ENCODE measurements at regions not wholly inside any gene's neighbourhood (a gene's known extent, or its start where the extent isn't known, plus 50 kb on each side); places are given as distances from the start of the nearest gene placed in this dataset.
"Not testable (repeated sequence)": the region's sequence is repeated elsewhere in the genome, so short reads cannot be mapped to it uniquely, and the experiment has no call there.

DNA sequence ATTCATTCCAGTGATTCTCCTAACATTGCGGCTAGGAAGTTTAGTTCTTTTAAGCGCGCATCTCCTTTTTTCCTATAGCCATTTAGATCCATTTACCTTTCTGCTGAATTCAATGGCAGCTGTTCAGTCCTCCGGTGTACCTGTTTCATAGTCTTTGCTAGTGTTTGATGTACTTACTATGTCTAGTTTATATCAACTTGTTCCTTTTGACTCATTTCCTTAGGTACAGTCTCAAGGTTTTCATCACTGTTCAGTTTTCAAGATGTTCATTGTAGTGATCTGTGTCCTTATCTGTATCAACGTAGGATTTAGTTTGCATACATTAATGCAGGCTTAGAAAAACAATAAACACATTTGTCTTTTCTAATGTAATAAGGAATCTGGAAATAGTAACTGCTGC is 59.0 kb upstream of the MBNL1 start:
- no peak for ATAC-seq
- H3K4me3 ChIP-seq: no peak overlapping the region
- H3K27ac ChIP-seq: no peak overlapping the region
- no peaks in the 10 kb centered on the region for H3K27me3 ChIP-seq (ENCODE audit: insufficient read depth in 3 of 3, low read length in 2 of 3)
- H3K9me3 ChIP-seq: no peaks in the 10 kb centered on the region
- WGBS, 3 donors: 78 to 97% (median 95%) methylated on average over 5 of the region's 5 CpGs
- intact Hi-C loops (cut with DNase I): no loop called here
- TF ChIP-seq, protein P1, sequence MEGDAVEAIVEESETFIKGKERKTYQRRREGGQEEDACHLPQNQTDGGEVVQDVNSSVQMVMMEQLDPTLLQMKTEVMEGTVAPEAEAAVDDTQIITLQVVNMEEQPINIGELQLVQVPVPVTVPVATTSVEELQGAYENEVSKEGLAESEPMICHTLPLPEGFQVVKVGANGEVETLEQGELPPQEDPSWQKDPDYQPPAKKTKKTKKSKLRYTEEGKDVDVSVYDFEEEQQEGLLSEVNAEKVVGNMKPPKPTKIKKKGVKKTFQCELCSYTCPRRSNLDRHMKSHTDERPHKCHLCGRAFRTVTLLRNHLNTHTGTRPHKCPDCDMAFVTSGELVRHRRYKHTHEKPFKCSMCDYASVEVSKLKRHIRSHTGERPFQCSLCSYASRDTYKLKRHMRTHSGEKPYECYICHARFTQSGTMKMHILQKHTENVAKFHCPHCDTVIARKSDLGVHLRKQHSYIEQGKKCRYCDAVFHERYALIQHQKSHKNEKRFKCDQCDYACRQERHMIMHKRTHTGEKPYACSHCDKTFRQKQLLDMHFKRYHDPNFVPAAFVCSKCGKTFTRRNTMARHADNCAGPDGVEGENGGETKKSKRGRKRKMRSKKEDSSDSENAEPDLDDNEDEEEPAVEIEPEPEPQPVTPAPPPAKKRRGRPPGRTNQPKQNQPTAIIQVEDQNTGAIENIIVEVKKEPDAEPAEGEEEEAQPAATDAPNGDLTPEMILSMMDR (IDR thresholded peaks at IDR 0.05): no peak
- H3K4me1 ChIP-seq: peaks cover 16% of the 10 kb centered on the region
- no peaks in the 10 kb centered on the region for H3K36me3 ChIP-seq (ENCODE audit: insufficient read depth in 1 of 2, low read depth in 1 of 2)
- DNase-seq: no peak

- ATAC-seq (no peak), DNase-seq (no peak)
- H3K4me3 ChIP-seq: no peak overlapping the region
- no peaks in the 10 kb centered on the region for H3K36me3 ChIP-seq (ENCODE audit: insufficient read depth in 1 of 2, low read depth in 1 of 2)
- intact Hi-C loops (cut with DNase I): no loop called here
- TF ChIP-seq, protein P1 (IDR thresholded peaks at IDR 0.05): no peak
- H3K27ac ChIP-seq: no peak overlapping the region
- H3K27me3 ChIP-seq (ENCODE audit: insufficient read depth in 3 of 3, low read length in 2 of 3): no peaks in the 10 kb centered on the region
- no peaks in the 10 kb centered on the region for H3K9me3 ChIP-seq
- WGBS, 3 donors: 88 to 94% (median 90%) methylated on average over 2 of the region's 2 CpGs
- peaks cover 11% of the 10 kb centered on the region for H3K4me1 ChIP-seq
Measured at GRCh38 chr3:152210697-152211096, 58.0 kb upstream of the MBNL1 start.

GRCh38 chr3:152211655-152212054 is 57.1 kb upstream of the MBNL1 start:
- H3K9me3 ChIP-seq: no peaks in the 10 kb centered on the region
- no peaks in the 10 kb centered on the region for H3K27me3 ChIP-seq (ENCODE audit: insufficient read depth in 3 of 3, low read length in 2 of 3)
- TF ChIP-seq, protein P1 (IDR thresholded peaks at IDR 0.05): no peak
- H3K27ac ChIP-seq: no peak overlapping the region
- DNase-seq (no peak), ATAC-seq (no peak)
- no peak overlapping the region for H3K4me3 ChIP-seq
- no peaks in the 10 kb centered on the region for H3K36me3 ChIP-seq (ENCODE audit: insufficient read depth in 1 of 2, low read depth in 1 of 2)
- 92 to 100% (median 96%) methylated on average over 1 of the region's 1 CpG for WGBS, 3 donors
- H3K4me1 ChIP-seq: peaks cover 11% of the 10 kb centered on the region
- intact Hi-C loops (cut with DNase I): no loop called here

GRCh38 chr3:152213203-152213602 is 55.5 kb upstream of the MBNL1 start:
- H3K4me3 ChIP-seq: no peak overlapping the region
- H3K9me3 ChIP-seq: no peaks in the 10 kb centered on the region
- intact Hi-C loops (cut with DNase I): no loop called here
- DNase-seq (no peak), ATAC-seq (peak in 1 of 4 donors; percentile 44)
- no peaks in the 10 kb centered on the region for H3K27me3 ChIP-seq (ENCODE audit: insufficient read depth in 3 of 3, low read length in 2 of 3)
- peak overlapping the region; percentile 18 for H3K27ac ChIP-seq
- H3K36me3 ChIP-seq (ENCODE audit: insufficient read depth in 1 of 2, low read depth in 1 of 2): no peaks in the 10 kb centered on the region
- H3K4me1 ChIP-seq: peaks cover 11% of the 10 kb centered on the region
- TF ChIP-seq, protein P1 (IDR thresholded peaks at IDR 0.05): no peak

DNA sequence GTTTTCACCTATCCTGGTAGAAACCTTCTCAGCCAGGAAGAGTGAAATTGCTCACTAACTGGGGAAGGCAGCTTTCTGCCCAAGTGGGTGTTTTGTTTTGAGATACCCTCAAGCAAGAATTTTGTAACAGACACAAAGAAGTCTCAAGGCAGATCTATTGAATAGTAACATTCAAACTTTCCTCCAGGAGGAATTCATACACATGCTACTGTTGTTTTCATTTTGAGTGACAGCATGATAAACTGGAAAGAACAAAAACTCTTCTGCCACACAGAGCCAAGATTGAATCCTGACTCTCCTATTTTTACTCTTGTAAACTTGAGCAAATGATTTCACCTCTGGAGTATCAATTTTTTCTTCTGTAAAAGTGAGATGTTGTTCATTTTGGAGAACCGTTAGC is 54.8 kb upstream of the MBNL1 start:
- intact Hi-C loops (cut with DNase I): no loop called here
- Histone ChIP-seq H3K4me3 (no peak overlapping the region), H3K4me1 (peaks cover 14% of the 10 kb centered on the region), H3K36me3 (ENCODE audit: insufficient read depth in 1 of 2, low read depth in 1 of 2) (no peaks in the 10 kb centered on the region), H3K27me3 (ENCODE audit: insufficient read depth in 3 of 3, low read length in 2 of 3) (no peaks in the 10 kb centered on the region), H3K27ac (peak overlapping the region; percentile 18), H3K9me3 (no peaks in the 10 kb centered on the region)
- TF ChIP-seq, protein P1 (IDR thresholded peaks at IDR 0.05): no peak
- 51 to 80% (median 75%) methylated on average over 1 of the region's 1 CpG for WGBS, 3 donors
- DNase-seq (no peak), ATAC-seq (no peak)

DNA sequence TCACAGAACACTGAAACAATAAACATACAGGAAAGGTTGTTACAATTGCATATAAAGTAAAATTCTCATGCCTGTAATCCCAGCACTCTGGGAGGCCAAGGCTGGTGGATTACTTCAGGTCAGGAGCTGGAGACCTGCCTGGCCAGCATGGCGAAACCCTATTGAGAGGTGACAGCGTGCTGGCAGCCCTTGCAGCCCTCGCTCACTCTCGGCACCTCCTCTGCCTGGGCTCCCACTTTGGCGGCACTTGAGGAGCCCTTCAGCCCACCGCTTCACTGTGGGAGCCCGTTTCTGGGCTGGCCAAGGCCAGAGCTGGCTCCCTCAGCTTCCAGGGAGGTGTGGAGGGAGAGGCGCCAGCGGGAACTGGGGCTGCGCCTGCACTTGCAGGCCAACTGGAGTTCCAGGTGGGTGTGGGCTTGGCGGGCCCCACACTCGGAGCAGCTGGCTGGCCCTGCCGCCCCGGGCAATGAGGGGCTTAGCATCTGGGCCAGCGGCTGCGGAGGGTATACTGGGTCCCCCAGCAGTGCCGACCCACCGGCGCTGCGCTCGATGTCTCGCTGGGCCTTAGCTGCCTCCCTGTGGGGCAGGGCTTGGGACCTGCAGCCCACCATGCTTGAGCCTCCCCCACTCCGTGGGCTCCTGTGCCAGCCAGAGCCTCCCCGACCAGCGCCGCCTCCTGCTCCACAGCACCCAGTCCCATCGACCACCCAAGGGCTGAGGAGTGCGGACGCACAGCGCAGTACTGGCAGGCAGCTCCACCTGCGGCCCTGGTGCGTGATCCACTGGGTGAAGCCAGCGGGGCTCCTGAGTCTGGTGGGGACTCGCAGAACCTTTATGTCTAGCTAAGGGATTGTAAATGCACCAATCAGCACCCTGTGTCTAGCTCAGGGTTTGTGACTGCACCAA is 51.5 kb upstream of the MBNL1 start:
- H3K36me3 ChIP-seq (ENCODE audit: insufficient read depth in 1 of 2, low read depth in 1 of 2); H3K27me3 ChIP-seq (ENCODE audit: insufficient read depth in 3 of 3, low read length in 2 of 3); ATAC-seq; H3K9me3 ChIP-seq; intact Hi-C loops (cut with DNase I); H3K27ac ChIP-seq; H3K4me3 ChIP-seq: not testable (repeated sequence)
- 93 to 98% (median 96%) methylated on average over 32 to 34 of the region's 34 CpGs for WGBS, 3 donors
- peaks cover 39% of the 10 kb centered on the region for H3K4me1 ChIP-seq
- DNase-seq: peak in 1 of 2 donors; percentile 41
